ENCODE measurements at regions not wholly inside any gene's neighbourhood (a gene's known extent, or its start where the extent isn't known, plus 50 kb on each side); places are given as distances from the start of the nearest gene placed in this dataset.

- DNase-seq, result no peak
These were observed 231.3 kb upstream of the TYRP1 start for GRCh38 chr9:12461763-12462460.

GRCh38 chr9:12462861-12463260, 230.3 kb upstream of the TYRP1 start:
- no peak for DNase-seq

GRCh38 chr9:12463641-12464040, 229.5 kb upstream of the TYRP1 start:
- DNase-seq, result no peak

GRCh38 chr9:12464400-12464799, 228.8 kb upstream of the TYRP1 start:
- DNase-seq, result no peak

- peak; percentile 60 for DNase-seq
These were observed 228.2 kb upstream of the TYRP1 start for GRCh38 chr9:12464910-12465512.

- no peak for DNase-seq
These were observed 224.1 kb upstream of the TYRP1 start for GRCh38 chr9:12469084-12469483.

GRCh38 chr9:12494411-12494810, 198.8 kb upstream of the TYRP1 start:
- DNase-seq, result no peak

GRCh38 chr9:12497790-12498189, 195.4 kb upstream of the TYRP1 start:
- no peak for DNase-seq

GRCh38 chr9:12502520-12502919, 190.7 kb upstream of the TYRP1 start:
- DNase-seq, result no peak

- DNase-seq, result no peak
These were observed 189.5 kb upstream of the TYRP1 start for GRCh38 chr9:12503606-12504122.

GRCh38 chr9:12510551-12510950, 182.6 kb upstream of the TYRP1 start:
- no peak for DNase-seq

- DNase-seq, result no peak
These were observed 181.5 kb upstream of the TYRP1 start for GRCh38 chr9:12511726-12512125.

GRCh38 chr9:12516031-12516430, 177.2 kb upstream of the TYRP1 start:
- no peak for DNase-seq

- DNase-seq, result no peak
These were observed 176.6 kb upstream of the TYRP1 start for GRCh38 chr9:12516573-12516972.

GRCh38 chr9:12538842-12539579, 154.2 kb upstream of the TYRP1 start:
- DNase-seq, result no peak

GRCh38 chr9:12539580-12539975, 153.6 kb upstream of the TYRP1 start:
- no peak for DNase-seq

- no peak for DNase-seq
These were observed 148.5 kb upstream of the TYRP1 start for GRCh38 chr9:12544700-12545099.

GRCh38 chr9:12554636-12555035, 138.5 kb upstream of the TYRP1 start:
- peak; percentile 33 for DNase-seq

GRCh38 chr9:12566404-12567090, 126.6 kb upstream of the TYRP1 start:
- DNase-seq, result no peak

- no peak for DNase-seq
These were observed 108.3 kb upstream of the TYRP1 start for GRCh38 chr9:12584656-12585522.

- no peak for DNase-seq
These were observed 97.8 kb upstream of the TYRP1 start for GRCh38 chr9:12595400-12595799.

- DNase-seq, result no peak
These were observed 88.9 kb upstream of the TYRP1 start for GRCh38 chr9:12604164-12604821.
